NK-92 (cell line): ENCODE measurements at regions not wholly inside any gene's neighbourhood (a gene's known extent, or its start where the extent isn't known, plus 50 kb on each side); places are given as distances from the start of the nearest gene placed in this dataset.

Source experiments
- DNase-seq: peaks from one replicate; lab custom pipeline; 2025; ENCODE audit not compliant: unreplicated experiment; lab: John Stamatoyannopoulos, UW

DNA sequence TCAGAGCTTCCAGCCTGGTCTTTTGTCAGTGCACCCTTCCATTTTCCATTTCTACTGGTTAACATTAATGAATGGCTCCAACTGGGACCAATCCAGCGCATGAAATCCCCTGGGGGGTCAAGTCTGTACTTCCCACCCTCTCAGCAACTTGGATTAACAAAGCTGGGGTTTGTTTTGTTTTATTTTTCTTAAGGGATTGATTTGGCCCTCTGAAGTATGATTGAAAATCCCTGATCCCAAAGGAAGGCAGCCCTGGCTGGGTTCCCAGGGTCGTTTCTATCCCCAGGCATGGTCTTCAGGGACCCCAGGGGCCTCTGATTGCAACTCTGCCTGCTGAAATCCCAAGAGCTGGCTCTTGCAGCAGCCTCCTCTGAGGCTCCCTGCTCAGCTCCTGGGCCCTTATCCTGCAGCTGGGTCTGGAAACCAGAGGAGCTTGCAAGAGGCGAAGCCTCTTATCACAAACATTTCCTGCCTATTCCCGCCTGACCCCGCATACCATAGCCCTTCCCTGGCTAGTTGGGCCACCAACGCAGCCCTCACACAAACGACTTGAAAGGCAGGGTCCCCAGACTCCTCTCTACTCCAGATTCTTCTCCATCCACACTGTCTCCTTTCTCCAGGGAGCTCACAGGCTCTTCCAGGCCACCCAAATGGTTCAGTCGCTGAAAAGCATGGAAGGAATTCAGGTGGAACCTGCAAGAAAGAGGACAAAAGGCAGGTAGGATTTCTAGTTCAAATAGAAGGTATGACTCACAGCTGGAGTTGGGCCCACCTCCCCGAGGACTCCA lies 109.7 kb upstream of the PKDCC start:
- no peak for DNase-seq

DNA sequence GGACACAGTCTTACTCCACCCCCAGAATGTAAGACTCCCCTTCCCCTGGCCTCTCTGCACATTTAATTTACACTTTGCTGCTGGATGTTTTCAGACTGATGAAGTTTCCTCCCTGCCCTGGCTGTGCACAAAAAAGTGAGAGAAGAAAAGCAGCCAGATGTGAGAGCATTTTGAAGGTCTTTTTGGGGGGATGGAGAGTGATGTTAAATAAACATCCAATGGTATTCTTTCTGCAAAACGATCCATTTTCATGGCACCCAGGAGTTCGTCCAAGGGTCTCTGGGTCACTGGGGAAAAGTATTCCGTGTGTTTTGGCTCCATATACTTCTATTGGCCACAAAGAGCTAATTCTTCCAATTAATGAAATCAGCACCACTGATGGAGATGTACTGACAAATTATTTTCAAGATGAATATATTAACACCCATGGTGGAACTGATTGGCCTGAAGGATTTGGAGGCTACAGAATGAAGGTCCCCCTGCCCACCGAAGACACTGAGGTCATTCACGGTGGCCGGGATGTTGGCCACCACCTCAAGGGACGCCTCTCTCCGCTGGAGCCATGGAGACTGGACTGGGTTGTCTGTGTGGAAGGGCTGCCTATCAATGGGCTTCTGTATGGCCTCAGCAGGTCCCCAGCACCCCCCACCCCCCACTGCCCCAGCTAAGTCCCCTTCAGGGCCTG lies 107.6 kb upstream of the PKDCC start:
- DNase-seq, result no peak

DNA sequence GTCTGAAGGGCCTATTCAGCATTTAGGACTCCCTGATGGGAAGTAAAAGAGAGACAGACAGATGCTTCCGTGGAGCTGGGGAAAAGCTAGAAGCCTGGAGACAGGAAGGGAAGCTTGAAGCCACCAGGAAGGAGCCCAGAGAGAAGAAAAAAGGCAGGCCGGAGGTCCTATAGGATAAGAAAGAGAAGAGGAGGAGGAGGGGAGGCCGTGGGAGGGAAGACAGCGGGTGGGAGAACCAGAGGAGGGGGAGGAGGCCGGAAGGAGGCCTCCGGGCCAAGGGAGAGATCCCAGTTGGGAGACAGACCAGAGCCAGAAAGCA lies 107.1 kb upstream of the PKDCC start:
- no peak for DNase-seq

DNA sequence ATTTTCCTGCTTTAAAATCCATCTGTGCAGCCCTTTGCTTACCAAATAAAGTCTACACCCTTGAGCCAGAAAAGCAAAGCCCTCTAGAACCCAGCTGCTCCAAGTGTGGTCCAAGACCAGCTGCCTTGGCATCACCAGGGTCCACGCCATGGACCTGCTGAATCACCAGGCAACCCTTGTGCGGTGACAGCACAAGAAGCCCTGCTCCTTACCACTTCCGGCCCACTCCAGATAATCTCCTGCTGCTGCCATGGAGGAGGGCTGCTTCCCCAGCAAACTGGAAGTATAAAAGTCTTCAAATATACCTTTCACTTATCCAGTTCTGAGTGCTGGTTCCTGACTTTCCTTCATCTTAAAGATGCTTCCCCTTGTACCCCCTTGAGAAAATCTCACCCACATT lies 106.0 kb upstream of the PKDCC start:
- DNase-seq, result no peak

DNA sequence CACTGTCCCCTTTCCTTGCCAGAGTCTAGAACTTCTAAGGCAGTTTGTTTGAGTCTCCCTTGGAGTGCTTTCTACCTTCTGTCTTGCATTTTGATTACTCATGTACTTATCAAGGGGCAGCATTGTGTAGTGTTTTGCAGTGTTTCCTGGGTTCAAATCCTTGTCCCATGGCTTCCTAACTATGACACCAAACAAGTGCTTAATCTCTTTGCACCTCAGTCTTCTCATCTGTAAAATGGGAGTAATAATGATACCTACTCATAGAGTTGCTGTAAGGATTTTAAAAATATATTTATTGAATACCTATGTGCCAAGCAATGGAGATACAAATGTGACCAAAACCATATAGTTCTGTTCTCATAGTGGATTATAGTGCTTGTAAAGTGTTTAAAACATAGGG lies 105.5 kb upstream of the PKDCC start:
- DNase-seq, result no peak

DNA sequence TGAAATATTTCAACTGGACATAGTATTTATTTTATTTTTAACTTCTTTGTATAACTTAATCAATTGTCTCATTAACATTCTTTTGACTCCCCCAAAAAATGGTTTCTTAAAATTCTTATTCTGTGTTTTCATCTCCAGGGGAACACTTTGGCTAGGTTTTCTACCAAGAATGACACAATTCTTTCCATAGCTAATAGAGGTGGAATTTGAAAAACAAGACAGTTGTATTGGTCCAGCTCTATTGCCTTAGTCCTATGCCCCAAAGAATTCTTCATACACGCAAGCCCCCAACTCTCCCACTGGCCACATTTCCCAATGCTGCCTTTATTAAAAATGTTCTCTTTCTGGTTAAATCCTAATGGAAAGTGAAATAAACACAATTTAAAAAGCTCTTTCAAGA lies 104.7 kb upstream of the PKDCC start:
- no peak for DNase-seq

DNA sequence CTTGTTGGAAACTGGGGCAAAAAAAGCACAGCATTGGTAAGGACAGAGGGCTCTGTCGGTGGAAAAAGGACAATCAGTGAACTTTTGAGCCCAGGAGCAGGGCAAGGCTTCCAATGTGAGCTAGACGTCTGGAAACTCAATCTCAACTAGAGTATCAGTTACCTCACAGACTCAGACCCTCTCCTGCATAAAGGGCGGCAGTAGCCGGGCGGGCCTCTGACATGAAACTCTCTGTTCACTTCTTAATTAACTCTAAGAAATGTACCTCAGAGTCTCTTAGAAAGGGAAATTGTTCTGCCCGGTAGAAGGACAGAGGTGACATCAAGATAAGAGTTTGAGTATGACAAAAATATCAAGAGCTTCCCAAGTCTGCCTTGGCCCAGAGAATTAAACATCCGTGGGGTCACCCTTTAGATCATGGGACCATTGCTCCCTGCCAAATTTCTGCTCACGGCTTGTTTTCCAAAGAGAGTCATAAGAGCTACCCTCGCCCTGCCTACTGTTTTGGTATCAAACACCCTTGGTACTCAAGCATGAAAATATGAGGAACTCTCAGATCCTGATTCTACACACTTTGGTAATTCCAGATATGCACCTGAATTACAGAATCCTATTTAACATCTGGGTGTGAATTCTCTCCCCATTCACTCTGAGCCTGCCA lies 103.5 kb upstream of the PKDCC start:
- no peak for DNase-seq

DNA sequence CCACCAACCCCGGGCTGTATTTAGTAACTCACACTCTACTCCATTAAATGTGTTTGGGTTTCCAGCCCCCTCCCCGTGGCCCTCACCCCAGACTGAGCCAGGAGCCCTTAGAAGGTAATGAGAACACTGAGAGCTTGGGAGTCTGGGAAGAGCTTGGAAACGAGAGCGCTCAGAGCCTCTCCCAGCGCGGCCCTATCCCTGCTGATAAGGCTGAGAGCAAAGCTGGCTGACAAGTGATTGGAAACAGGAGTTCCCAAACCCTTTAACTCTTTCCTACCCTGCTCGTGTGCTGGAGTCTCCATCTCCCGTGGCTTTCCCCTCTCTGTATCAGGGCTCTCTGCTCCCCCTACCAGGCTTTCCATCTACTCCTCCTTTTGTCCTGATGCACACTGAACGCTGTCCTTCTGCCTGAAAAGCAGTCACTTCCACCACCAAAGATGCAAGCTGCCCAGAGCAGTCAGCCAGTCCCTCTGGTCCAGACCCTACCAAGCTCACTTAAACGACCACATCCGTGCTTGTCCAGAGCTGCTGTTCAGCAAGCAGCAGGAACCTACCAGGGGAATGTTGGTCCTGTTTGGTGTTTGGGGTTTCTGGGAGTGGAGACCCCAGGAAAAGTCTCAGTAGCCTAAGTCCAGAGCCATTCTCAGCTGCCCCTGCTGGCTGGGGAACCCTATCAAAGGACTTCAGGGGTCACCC lies 100.0 kb upstream of the PKDCC start:
- DNase-seq, result no peak

DNA sequence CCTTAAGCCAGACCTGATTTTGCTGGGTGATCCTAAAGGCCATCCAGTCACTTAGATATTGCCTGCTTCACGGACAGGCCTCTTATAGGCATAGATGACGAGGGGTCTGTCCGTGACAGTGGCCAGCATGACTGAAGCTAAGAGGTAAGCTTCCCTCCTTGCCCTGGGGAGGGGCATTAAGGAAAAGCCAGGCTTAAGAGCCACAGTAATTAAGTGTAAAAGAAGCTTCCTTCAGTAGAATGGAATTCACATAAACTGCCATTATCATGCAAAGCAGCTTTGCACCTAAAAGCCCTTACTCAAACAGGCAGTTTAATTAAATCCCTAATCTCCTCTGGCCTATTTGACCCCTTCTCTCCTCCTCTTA lies 99.4 kb upstream of the PKDCC start:
- no peak for DNase-seq

DNA sequence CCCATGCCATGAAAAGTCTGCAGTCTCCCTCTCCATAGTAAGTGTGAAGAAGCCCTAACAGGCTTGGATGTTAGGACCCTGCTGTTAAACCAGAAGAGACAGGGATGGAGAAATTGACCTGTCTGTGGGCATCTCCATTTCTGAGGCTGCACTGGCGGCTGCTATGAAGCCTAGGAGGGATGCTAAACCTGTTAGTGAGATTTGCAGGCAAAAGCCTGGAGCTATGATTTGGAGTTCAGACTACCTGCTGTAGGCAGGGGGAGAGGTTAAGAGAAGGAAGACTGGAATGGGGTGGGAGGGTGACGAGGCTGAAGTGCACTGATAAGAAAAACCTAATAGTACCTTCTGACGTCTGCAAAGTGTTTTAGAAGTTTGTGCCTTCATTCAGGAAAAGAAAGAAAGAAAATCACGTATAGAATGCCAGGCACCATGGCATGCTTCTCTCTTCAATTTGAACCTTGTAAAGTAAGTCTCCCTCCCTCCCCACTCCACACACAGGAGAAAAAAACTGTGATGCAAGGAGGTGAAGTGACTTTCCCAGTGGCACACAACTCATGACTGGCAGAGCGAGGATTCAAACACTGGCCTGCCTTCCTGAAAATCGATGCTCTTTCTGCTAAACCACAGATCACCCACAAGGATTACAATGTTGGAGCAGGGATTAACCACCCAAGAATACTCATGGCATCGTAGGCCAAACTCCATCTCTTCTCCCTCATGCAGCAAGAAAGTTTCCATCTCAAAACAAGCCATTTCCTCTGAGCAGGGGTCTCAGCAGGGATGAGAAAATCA lies 98.5 kb upstream of the PKDCC start:
- no peak for DNase-seq

DNA sequence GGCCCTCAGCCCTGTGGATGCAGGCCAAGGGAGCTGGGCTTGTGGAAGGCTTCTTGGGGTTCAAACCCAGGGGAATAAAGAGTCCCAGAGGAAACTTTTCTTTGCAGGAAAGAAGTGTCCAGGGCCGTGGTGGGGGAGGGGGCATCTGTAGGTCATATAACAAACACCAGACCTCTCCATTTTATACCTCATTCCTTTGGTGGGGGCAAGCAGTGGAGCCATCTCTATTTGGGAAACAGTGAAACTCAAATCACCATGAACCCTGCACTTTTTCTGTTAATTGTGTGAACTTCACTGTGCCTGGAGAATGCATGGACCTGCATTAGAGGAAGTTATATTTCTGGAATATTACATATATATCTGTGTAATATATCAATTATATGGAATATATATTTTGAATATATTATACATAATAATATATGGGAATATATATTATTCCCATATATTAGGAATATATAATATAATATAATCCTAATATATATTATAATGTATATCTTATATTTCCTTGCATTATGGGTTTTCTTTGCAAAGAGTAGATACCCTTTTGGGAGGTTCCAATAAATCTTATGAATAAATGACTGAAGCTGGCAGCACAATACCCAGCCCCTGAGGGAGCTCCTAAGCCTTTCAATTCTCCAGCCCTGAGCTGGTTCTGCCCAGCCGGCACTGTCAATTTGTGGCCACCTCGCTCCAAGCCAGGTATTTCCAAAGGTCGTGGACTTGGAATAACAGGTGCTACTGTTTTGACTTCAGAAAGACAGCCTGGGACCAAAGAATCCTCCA lies 97.7 kb upstream of the PKDCC start:
- DNase-seq, result no peak

DNA sequence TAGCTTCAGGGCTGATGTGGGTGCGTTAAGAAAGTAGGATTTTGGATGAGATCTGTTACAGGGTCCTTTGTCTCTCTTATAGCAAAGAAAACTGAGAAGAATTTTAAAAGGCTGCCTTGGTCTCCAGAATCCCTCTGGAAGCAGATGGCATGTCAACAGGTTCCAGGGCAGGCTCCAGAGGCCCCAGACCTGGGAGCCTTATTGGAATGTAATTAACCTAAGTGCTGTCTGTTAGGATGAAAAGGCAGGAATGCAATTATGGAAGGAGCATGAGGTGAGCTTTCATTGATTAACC lies 97.2 kb upstream of the PKDCC start:
- no peak for DNase-seq

DNA sequence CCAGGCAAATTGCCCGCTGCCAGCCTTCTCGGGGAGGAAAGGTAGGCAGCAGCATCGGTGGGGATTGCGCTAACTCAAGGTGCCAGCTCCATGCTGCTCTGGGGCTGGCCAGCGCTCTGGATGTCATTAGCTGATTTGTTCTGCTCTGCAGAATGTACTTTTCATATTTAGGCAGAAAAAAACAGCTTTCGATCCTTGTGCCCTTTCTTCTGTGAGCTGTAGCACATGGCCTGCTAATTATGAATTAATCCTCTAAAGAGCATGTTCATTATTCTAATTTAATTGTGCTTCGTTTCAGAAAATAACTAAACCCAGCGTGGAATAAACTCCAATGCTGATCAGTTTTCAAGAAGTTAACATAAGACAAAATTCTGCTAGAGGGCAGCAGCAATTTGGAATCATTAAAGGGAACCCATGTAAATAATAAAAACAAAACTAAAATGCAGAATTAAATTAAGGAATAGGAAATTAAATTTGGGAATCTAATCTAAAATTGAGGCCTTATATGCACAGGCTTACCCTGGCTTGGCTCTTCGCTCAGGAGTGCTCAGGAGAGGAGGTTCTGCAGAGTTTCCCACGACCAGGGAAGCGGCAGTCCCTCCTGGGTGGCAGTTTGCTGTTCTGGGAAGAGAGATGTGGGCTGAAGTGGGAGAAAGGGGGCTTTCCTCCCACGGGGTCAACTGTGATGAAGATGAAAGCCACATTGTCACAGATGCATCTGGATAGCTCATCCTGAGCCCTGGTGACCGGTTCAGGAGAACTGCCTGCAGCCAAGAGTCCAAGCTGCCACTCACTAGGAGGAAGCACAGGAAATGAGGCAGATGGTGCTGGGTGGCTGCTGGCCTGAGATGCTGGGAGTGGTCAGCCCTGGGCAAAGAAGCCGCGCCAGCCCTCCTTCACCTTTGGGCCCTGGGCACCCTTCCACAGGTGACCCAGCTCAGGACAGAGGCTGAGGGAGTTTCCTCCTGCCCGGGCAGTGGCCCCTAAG lies 93.2 kb upstream of the PKDCC start:
- DNase-seq, result no peak

DNA sequence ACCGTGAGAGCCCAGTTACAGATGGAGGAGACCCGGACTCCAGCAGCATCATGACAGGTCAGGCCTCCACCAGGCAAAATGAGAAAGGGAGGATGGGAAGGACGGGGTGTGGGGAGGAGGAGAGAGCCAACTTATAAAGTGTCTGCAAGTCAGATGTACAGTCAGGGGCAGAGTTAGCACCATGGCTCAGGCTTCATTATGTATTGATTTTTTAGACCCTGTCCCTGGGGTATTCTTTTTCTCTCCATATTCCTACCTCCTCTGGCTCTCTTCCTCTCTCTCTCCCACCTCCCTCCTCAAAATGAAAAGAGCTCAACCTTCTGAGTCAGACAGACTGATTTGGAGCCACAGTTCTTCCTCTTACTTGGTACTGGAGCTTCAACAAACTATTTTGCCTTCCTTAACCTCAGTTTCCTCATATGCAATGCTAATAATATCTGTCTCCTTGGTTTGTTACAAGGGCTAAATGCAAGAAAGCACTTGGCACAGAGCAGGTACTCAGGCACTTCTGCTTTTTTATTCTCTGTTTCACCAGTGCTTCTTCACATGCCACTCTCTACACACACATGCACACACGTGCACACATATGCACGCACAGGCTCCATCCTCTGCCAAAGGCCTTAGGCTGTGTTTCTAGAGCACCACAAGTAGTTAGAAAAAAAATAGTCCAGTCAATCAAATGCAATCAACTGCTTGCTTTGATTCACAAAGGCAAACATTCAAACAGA lies 92.3 kb upstream of the PKDCC start:
- no peak for DNase-seq

DNA sequence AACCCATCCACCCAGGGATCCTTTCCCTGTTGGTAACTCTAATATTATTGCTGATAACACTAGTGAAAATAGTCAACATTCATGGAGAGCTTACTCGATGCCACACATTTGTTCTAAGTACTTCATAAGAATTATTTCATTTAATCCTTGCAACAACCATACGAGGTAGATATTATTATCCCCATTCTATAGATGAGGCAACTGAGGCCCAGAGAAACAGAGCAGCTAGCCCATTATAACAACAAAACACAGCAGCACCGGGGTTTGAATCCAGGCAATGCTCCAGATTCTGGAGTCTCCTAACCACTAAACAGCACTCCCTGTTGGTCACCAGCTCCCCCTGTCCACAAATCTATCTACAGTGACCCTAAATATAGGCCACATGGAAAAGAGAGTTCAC lies 90.4 kb upstream of the PKDCC start:
- no peak for DNase-seq

DNA sequence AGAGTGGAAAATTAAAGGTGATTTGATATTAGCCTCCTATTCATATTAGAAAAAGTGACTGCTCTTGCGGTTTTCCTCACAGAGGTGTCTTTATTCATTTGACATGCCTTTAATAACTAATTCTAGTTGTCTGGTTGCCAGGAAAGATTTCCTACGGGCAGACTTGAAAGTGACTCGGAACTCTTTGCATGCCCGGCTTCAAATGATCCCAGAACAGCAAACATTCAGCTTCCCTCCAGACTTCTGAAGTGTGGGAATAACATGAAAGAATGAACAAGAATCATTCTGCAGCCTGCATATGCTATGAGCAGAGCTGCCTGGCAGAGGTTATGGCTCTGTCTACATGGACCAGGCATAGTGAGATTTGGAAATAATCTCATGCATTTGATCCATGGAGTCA lies 89.6 kb upstream of the PKDCC start:
- no peak for DNase-seq

DNA sequence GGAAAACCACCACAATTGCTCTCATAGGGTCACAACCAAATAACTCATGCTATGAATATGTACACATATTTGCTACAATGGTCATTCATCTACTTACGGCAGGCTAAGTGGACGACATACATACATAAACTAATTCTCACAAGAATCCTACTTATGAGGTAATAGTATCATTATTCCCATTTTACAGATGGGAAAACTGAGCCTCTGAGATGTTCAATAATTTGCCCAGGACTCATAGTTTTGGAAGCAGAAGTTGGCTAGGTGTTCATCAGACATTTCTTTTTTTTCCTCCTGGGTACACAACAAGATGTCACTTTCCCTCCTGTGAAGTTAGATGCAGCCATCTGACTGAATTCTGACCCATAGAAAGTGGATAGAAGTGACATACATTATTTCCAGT lies 89.0 kb upstream of the PKDCC start:
- no peak for DNase-seq

DNA sequence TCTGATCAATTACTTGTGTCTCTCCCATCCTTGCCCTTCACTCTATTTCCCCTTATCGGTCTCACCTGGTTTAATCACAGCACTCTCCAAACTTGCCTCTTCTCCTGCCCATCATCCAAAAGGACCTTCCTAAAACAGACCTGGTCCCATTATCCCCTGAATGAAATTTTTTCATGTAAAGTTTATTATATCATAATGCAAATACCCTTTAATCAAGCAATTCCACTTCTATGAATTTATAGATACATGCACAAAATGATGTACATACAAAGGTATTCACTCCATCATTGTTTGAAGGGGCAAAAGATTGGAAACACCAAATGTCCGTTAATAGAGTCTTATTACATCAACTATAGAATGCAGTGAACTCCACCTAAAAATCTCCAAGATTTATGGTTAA lies 88.1 kb upstream of the PKDCC start:
- DNase-seq, result no peak
